Trophoblast cell (in vitro differentiated cells and primary cell): ENCODE measurements at regions not wholly inside any gene's neighbourhood (a gene's known extent, or its start where the extent isn't known, plus 50 kb on each side); places are given as distances from the start of the nearest gene placed in this dataset.

Experiments
- DNase-seq, 2 donors: peaks; one replicate each; pipeline ENCODE4 v3.0.0-alpha.2; 2016
- H2AFZ ChIP-seq: 2 replicates; pipeline ENCODE4 v1.6.1; 2013; ENCODE audit warnings: low read length, moderate library complexity, mild to moderate bottlenecking; ENCODE audit not compliant: insufficient read depth, poor library complexity
- H2AK5ac ChIP-seq: 2 replicates; pipeline ENCODE4 v1.6.1; 2013; ENCODE audit warnings: mild to moderate bottlenecking, low read length
- H2BK120ac ChIP-seq: 2 replicates; pipeline ENCODE4 v1.6.1; 2013; ENCODE audit warnings: low read length, mild to moderate bottlenecking, moderate library complexity; ENCODE audit not compliant: insufficient read depth, poor library complexity
- H2BK12ac ChIP-seq: 2 replicates; pipeline ENCODE4 v1.6.1; 2013; ENCODE audit warnings: mild to moderate bottlenecking, low read length, moderate library complexity
- H2BK5ac ChIP-seq: 2 replicates; pipeline ENCODE4 v1.6.1; 2013; ENCODE audit warnings: low read length, low read depth, moderate library complexity, mild to moderate bottlenecking; ENCODE audit not compliant: poor library complexity
- H3K14ac ChIP-seq: 2 replicates; pipeline ENCODE4 v1.6.1; 2013; ENCODE audit warnings: mild to moderate bottlenecking, low read length
- H3K18ac ChIP-seq: 2 replicates; pipeline ENCODE4 v1.6.1; 2013; ENCODE audit warnings: mild to moderate bottlenecking, low read length
- H3K23ac ChIP-seq: 2 replicates; pipeline ENCODE4 v1.6.1; 2013; ENCODE audit warnings: low read length
- H3K27ac ChIP-seq: 2 replicates; pipeline ENCODE4 v1.5.1; 2013; ENCODE audit warnings: low read depth, mild to moderate bottlenecking, inconsistent platforms, low read length, moderate library complexity
- H3K27me3 ChIP-seq: 2 replicates; pipeline ENCODE4 v1.6.1; 2013; ENCODE audit warnings: inconsistent platforms, mild to moderate bottlenecking, low read length, moderate library complexity; ENCODE audit not compliant: insufficient read depth
- H3K36me3 ChIP-seq, 2 experiments: 1 replicate in 1 of 2; 2 replicates in 1 of 2; pipeline ENCODE4 v1.6.1; 2013; ENCODE audit warnings: low read length in 2 of 2, mild to moderate bottlenecking in 2 of 2, moderate library complexity in 1 of 2; ENCODE audit not compliant: insufficient read depth in 2 of 2, control insufficient read depth in 1 of 2
- H3K4ac ChIP-seq: 2 replicates; pipeline ENCODE4 v1.6.1; 2013; ENCODE audit warnings: low read depth, mild to moderate bottlenecking, low read length, moderate library complexity
- H3K4me1 ChIP-seq, 2 experiments: 1 replicate in 1 of 2; 2 replicates in 1 of 2; pipeline ENCODE4 v1.6.1; 2013; ENCODE audit warnings: low read length in 2 of 2, mild to moderate bottlenecking in 2 of 2, moderate library complexity in 1 of 2; ENCODE audit not compliant: insufficient read depth in 2 of 2, control insufficient read depth in 1 of 2
- H3K4me2 ChIP-seq: 2 replicates; pipeline ENCODE4 v1.6.1; 2013; ENCODE audit warnings: inconsistent platforms, mild to moderate bottlenecking, low read length, moderate library complexity
- H3K4me3 ChIP-seq: 2 replicates; pipeline ENCODE4 v1.5.1; 2013; ENCODE audit warnings: mild to moderate bottlenecking, low read depth, low read length, inconsistent platforms
- H3K79me1 ChIP-seq: one replicate; pipeline ENCODE4 v1.6.1; 2013; ENCODE audit warnings: low read length
- H3K79me2 ChIP-seq: 2 replicates; pipeline ENCODE4 v1.6.1; 2013; ENCODE audit warnings: low read length, mild to moderate bottlenecking; ENCODE audit not compliant: control insufficient read depth, insufficient read depth, poor library complexity
- H3K9ac ChIP-seq: 2 replicates; pipeline ENCODE4 v1.6.1; 2013; ENCODE audit warnings: mild to moderate bottlenecking, low read length
- H3K9me3 ChIP-seq: 2 replicates; pipeline ENCODE4 v1.6.1; 2013; ENCODE audit warnings: low read depth, mild to moderate bottlenecking, control low read depth, inconsistent platforms, low read length; ENCODE audit not compliant: insufficient read depth
- H4K12ac ChIP-seq: 2 replicates; pipeline ENCODE4 v1.6.1; 2013; ENCODE audit warnings: low read depth, mild to moderate bottlenecking, low read length, moderate library complexity
- H4K8ac ChIP-seq: 2 replicates; pipeline ENCODE4 v1.6.1; 2013; ENCODE audit warnings: low read depth, mild to moderate bottlenecking, low read length, moderate library complexity
- H4K91ac ChIP-seq: one replicate; pipeline ENCODE4 v1.6.1; 2013; ENCODE audit warnings: low read depth, mild to moderate bottlenecking, low read length, moderate library complexity
- WGBS: extraction: QIAGEN DNeasy Blood & Tissue Kit; methylation state at CpG from one replicate; pipeline ENCODE4 v1.1.7; 2013; ENCODE audit warnings: missing lambda C conversion rate; ENCODE audit not compliant: insufficient read length, insufficient coverage; ENCODE audit errors: extremely low coverage; 5-methylcytosine and 5-hydroxymethylcytosine counted together

- H3K9ac ChIP-seq = no peak overlapping the region
- H2BK12ac ChIP-seq = no peak overlapping the region
- H2BK5ac ChIP-seq = no peak overlapping the region
- H3K4me3 ChIP-seq = no peak overlapping the region
- no peaks in the 10 kb centered on the region for H3K4me1 ChIP-seq
- no CpG with 5 or more reads among the region's 9 CpGs for WGBS
- H2BK120ac ChIP-seq = no peak overlapping the region
- H3K27ac ChIP-seq = no peak overlapping the region
- no peak overlapping the region for H2AFZ ChIP-seq
- no peak overlapping the region for H3K4me2 ChIP-seq
- no peak for DNase-seq
- H3K27me3 ChIP-seq = no peaks in the 10 kb centered on the region
- no peaks in the 10 kb centered on the region for H3K36me3 ChIP-seq
- no peak overlapping the region for H3K18ac ChIP-seq
- H3K79me1 ChIP-seq = no peaks in the 10 kb centered on the region
- no peak overlapping the region for H3K23ac ChIP-seq
- H3K79me2 ChIP-seq = no peaks in the 10 kb centered on the region
- H4K8ac ChIP-seq = no peak overlapping the region
- no peak overlapping the region for H4K12ac ChIP-seq
- H4K91ac ChIP-seq = no peak overlapping the region
- H3K9me3 ChIP-seq = no peaks in the 10 kb centered on the region
- no peak overlapping the region for H3K14ac ChIP-seq
- no peak overlapping the region for H2AK5ac ChIP-seq
- H3K4ac ChIP-seq = no peak overlapping the region
Observed at GRCh38 chr4:173585876-173586572, 56.0 kb upstream of the HAND2 start.

- Histone ChIP-seq H3K79me1 (no peaks in the 10 kb centered on the region), H3K4me3 (no peak overlapping the region), H3K27me3 (no peaks in the 10 kb centered on the region), H4K12ac (no peak overlapping the region), H2AK5ac (no peak overlapping the region), H4K8ac (no peak overlapping the region), H3K9ac (no peak overlapping the region), H3K9me3 (no peaks in the 10 kb centered on the region), H3K14ac (no peak overlapping the region), H3K27ac (no peak overlapping the region), H3K79me2 (no peaks in the 10 kb centered on the region), H2BK12ac (no peak overlapping the region), H3K23ac (no peak overlapping the region), H3K4me2 (no peak overlapping the region), H3K4me1 (no peaks in the 10 kb centered on the region), H3K36me3 (no peaks in the 10 kb centered on the region), H4K91ac (no peak overlapping the region), H3K4ac (no peak overlapping the region), H2AFZ (no peak overlapping the region), H2BK120ac (no peak overlapping the region), H3K18ac (no peak overlapping the region), H2BK5ac (no peak overlapping the region)
- DNase-seq = no peak
- no CpG with 5 or more reads among the region's 4 CpGs for WGBS
Observed at GRCh38 chr4:173584506-173584905, 54.5 kb upstream of the HAND2 start.
